Embryonic facial prominence (tissue), 1 donor: ENCODE measurements at regions not wholly inside any gene's neighbourhood (a gene's known extent, or its start where the extent isn't known, plus 50 kb on each side); places are given as distances from the start of the nearest gene placed in this dataset.

ENCODE experiments used
- DNase-seq: peaks from one replicate; pipeline ENCODE4 v3.0.0-alpha.2; 2016; ENCODE audit errors: extremely low spot score

DNA sequence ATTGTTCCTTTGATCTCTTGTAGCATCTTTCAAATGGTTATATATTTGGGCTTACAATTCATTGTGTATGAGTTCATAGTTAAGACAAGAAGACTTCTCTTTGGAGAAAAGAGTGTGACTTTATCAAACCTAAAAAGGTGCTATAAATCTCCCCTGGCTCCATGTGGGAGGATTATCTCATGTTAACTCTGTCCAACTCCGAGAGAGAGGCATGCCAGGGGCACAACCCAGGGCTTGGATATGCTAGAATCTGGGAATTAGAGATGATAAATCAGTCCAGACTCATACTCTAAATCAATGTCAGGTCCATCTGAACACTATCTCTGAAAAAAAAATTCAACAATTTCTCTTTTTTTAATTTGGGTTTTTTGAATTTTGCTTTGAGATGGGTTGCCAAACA lies 462.8 kb downstream of the TUSC7 start:
- no peak for DNase-seq

DNA sequence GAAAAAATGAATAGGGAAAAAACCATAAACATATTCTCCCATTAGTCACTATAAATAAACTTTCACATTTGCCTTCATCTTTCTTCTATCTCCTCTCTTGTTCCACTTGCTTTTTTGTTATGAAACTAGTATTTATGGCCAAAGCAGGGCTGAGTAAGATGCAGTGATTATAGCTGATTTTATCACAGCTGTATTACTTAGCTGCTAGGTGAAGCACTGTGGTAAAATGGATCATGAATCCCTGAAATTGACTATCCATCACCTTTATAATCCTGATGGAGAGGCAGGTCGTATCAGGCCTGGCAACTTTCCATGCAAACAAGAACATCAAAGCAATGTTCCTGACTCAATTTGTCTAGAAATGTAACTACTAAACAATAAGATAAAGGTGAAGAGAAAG lies 471.6 kb downstream of the TUSC7 start:
- no peak for DNase-seq

DNA sequence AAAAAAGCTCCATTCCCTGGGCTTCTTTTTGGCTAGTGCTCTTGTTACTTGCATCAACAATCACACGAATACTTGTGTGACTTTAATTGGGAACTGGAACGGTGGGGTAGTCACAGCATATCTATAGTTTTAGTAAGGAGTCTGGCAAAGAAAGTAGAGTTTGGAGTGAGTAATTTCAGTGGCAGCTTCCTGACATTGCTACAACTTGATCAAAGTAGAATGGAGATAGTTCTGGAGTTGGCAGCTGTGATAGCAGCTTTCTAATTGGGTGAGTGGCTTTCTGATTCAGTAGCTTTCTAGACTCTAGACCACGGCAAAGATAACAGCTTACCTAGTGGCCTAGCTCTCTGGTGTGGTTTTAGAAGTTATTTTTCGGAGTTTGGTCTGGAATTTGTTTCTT lies 475.0 kb downstream of the TUSC7 start:
- no peak for DNase-seq

DNA sequence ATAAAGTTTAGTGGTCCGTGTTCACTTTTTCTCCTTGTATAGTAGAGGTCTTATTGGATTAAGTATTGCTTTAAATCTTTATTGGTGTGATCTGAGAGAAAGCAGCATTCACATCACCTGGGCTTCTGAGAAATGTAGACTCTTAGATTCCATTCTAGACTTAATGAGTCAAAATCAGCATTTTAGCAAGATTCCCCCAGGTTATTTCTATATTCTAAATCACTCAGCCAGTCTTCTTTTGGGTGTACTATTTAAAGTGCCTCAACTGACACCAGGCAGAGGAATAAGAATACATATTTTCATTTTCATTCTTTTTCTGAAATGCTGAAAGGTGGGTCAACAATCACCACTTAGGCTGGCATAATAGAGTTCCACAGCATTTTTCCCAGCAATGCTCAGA lies 481.7 kb downstream of the TUSC7 start:
- no peak for DNase-seq

DNA sequence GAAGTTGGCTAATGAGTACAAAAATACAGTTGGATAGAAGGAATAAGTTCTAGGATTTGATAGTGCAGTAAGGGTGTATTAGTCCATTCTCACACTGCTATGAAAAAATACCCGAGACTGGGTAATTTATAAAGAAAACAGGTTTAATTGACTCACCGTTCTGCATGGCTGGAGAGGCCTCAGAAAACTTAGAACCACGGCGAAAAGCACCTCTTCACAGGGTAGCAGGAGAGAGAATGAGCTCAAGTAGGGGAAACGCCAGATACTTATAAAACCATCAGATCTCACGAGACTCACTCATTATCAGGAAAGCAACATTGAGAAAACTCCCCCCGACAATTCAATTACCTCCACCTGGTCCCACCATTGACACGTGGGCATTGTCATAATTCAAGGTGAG lies 483.3 kb downstream of the TUSC7 start:
- no peak for DNase-seq

DNA sequence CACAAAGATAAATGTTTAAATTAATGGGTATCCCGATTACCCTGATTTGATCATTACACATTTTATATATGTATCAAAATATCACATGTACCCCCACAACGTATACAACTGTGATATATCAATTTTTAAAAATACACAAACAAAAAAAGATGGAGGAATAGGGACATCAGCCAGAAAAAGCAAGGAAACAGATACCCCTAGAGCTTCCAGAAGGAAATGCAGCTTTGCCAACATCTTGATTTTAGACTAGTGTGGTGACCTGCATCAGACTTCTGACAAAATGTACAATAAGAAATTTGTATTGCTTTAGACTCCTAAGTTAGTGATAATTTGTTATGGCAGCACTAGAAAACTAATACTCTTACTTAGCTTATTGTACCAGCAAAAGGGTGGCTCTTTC lies 483.8 kb downstream of the TUSC7 start:
- no peak for DNase-seq

DNA sequence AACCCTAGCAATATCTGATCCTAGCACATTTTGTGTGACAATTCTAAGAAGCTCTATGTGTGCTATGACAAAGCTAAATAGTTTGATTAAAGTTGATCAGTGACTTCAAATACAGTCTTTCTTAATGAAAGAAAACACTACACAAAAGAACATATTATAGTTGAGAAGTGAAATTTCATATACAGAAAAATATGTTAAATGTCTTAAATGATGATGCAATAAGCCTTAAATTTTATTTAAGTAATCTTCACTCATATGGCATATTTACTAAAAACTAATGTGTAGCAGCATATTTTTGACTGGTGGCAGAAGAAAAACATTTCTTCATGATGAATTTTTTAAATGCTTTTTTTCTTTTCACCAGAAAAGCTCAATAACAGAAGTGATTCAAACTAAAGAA lies 485.5 kb downstream of the TUSC7 start:
- DNase-seq = no peak

DNA sequence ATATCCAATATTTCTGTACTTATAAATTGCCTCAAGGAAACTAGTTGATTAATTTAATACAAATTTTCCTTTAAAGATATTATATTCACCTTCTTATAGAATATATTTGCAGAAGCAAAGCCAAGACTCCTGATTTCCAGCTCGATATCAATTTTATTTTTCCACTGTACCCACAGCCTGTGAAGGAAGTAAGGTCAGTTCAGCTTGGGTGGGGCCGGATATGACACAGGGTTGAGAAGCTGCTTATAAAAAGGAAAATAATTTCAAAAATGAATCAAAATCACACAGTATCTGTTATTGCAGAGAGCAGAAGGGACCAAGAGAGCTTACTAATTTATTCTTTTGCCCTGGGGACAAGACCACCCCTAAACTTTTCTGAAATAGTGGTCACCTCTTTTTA lies 491.4 kb downstream of the TUSC7 start:
- no peak for DNase-seq

DNA sequence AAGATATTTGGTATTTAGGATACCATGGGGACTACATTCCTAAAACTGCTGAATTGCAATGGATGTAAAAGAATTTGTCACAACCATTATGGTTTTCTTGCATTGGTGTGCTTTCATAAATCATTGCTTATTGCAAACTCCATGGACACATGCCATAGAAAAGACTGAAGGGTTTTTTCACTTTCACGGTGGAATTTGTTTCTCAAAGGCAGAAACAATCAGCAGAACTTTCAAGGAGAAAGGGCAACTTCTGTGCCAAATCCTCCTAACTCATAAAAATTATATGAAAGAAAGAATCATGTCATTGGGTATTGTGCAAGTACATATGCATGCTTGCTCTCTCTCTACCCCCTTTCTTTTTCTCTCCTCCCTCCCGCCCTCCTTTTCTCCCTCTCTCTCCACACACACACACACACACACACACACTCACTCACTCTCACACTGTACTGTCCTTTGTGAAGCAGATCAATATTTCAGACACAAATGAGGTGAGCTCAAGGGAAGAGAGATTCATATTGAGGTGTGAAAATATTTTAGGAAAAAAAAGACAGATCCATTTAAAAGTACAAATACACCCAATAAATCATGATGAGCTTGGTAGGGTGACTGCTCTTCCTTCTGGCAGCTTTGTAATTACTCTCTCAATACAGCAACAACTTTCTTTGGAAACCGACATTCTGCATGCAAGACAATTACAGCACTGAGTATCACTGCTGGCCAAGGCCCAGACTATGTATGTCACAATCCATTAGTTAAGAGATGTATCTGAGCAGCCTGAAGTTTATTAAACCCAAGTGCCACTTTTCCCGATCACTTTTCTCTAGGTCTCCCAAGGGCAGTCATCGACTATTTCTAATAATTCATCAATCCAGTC lies 492.6 kb downstream of the TUSC7 start:
- DNase-seq = no peak

DNA sequence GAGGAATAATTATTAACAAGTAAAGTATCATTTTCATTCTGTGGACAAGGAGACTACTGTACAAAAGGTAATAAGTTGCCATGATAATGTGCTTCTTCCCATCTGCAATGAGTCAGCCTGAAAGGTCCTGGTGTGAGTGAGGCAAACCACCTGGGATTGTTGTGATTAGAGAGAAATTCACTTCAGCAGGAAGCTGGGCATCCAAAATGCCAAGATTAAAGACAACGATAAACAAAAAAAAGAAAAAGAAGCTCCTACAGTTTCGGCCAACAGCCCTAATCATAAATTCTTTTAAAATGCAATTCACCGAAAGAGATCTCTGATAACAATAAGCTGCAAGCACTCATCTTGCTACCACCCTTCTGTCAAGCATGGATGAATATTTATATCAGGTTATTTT lies 507.8 kb downstream of the TUSC7 start:
- no peak for DNase-seq

DNA sequence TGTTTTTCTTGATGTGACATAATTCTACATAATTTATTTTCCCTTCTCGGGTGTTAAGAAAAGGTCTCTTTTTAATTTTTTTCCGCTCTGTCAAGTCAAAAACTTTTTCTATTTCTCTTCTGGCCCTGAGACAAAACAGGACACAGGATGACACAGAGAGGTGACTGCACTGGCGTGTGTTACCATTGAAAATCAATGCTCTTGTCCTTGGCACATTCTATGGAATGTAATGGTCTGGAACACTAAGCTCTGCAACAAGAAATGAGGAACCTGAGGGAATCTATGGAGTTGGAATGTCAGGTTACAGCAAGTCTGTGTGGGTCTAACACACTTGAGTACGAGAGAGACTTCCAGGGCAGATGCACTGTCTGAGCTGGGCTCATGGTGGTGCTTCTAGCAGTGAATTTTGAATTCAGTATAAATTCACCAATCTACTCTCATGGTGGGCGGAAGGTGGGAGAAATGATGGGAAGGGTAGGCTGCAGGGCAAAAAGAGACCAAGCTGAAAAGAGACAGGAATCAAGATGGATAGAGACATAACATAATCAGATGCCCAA lies 508.3 kb downstream of the TUSC7 start:
- no peak for DNase-seq

DNA sequence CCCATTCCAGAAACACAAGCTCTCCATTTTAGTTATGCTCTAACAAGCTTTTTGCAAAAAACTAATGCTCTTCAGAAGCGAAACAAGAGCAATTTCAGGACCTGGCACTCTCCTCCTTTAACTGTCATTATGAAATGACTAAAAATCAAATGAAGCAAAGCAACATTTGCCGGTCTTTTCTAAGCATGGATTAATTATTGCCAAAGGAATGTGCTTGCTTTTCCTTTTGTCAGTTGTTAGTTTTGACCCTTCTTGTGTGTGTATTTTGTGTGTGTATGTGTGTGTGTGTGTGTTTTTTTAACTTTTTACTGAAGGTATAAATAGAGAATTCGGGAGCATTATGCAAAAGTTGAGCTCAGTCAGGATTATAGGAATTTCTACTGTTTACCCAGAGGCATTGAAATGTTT lies 509.1 kb downstream of the TUSC7 start:
- no peak for DNase-seq

DNA sequence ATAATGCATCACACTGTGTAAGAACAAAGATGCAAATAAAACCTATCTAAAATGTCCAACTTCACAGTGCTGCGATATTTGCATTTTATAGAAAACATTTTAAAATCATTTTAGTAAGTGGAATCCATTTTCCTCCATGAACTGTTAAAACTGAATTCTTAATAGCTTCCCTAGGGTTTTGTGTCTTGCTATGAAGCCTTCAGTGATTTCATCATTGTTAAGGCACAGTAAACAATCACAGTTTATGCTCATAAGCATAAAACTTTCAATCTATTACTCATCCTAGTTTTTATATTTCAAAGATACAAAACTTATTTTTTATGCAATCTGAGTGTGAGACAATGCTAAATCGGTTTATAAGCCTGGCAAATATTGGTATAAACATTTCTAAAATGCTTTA lies 509.7 kb downstream of the TUSC7 start:
- no peak for DNase-seq

DNA sequence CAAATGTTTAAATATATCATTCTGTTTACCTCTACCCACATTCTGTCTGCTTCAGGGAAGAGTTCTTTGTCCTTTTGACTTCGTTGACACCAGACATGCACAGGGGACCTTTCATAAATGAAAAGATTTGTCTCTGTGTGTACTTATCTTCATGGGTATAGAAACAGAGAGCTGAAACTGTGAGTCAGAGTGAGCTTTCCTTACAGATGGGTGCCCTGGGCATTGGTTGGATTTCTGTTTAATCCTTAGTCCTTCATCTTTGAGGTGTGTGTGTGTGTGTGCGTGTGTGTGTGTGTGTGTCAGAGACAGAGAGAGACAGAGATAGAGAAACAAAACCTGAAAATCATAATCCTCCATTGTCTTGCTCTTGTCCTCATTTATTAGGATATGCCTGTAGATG lies 517.4 kb downstream of the TUSC7 start:
- DNase-seq = no peak

DNA sequence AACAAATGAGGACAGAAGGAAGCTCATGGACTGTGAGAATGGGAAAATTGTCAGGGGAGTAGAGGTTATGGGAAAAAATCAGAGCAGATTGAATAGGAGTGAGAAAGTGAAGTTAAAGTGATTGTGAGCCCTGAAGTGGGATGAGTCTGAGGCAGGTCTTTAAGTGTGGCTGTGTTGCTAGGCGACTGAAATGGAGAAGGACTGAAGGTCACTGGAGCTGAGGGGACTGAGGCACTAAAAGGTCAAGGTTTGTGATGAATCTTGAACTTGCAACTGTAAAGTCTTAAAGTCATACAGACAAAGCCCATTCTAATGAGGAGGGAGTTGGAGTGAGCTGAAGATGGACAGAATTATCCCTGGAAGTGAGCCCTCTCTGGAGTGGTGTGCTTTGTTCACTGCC lies 518.9 kb downstream of the TUSC7 start:
- no peak for DNase-seq

DNA sequence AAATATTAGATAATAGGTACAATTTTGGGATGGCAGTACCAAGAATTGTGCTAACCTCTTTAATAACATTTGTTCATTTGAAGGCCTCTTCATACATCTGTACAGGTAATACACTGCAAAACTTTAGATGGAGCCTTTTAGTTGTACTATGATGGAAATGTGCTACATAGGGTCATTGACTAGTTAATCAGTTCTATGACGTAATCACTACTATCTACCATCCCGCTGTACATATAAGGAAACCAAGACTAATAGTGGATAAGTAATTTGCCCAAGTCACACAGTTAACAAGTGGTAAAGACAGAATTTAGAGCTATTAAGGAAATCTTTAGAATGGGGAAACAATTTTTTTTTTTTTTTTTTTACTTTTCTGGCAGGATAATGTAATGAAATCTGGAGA lies 521.3 kb downstream of the TUSC7 start:
- no peak for DNase-seq

DNA sequence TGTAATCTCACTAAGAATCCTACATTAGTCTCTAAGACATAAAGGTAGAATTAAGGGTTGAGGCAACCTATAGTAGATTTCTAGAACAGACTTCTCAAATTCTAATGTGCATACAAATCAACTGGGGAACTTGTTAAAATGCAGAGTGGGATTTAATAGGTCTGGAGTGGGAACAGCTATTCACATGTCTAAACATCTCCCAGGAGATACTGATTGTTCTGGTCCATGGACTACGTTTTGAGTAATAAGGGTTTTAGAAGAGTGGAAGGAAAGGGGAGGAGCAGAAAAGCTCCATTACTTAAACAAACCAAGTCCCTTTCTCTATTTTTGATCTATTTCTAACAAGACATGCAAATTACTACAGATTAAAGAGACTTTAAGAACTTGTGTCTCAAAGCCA lies 524.8 kb downstream of the TUSC7 start:
- DNase-seq = no peak

DNA sequence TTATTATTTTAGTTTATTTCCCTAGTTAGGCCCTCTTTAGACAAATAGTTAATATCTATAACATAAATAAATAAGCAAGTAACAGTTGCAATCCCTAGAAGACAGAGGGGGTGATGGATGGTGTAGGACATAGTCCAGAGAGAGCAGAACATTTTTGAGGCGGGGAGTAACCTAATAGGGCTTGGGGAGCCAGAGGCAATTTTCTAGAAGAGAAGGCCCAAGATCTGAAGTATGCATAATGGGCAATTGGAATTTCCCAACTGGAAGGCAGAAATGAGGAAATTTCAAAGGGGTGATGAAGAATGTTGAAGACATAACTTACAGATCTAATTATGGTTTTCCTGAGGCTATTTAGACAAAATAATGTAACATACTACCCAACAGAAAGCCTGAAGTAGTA lies 525.7 kb downstream of the TUSC7 start:
- DNase-seq = no peak

DNA sequence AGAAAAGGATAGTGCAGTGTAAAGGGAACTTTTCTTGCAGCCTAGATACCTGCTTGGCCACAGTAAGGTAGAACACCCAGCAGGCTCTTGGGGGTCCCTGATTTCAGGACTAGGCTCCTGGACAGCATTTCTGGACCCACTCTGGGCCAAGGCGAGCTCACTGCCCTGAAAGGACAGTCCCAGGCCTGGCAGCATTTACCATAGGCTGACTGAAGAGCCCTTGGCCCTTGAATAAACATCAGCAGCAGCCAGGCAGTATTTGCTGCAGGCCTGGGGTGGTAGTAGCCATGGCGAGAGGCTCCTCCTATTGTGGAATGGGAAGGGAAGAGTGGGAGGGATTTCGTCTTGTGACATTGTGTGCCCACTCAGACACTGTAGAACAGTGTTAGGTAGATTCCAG lies 529.2 kb downstream of the TUSC7 start:
- no peak for DNase-seq

DNA sequence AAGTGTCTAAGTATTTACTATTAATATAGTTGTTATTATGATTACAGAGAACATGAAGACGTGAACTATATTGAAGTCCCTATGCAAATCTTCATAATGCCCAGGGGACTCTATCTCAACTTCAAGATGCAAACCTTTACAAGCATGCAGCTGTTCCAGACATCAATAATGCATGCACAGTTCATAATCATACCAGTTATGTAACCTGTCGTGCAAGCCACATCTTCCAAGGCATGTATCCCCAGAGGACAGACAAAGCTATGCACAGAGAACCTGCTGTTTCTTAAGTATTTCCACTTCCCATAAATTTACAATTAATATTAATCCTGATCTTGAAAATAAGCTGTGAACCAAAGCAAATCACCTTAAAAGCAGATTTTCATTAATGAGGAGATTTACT lies 534.1 kb downstream of the TUSC7 start:
- DNase-seq = no peak

DNA sequence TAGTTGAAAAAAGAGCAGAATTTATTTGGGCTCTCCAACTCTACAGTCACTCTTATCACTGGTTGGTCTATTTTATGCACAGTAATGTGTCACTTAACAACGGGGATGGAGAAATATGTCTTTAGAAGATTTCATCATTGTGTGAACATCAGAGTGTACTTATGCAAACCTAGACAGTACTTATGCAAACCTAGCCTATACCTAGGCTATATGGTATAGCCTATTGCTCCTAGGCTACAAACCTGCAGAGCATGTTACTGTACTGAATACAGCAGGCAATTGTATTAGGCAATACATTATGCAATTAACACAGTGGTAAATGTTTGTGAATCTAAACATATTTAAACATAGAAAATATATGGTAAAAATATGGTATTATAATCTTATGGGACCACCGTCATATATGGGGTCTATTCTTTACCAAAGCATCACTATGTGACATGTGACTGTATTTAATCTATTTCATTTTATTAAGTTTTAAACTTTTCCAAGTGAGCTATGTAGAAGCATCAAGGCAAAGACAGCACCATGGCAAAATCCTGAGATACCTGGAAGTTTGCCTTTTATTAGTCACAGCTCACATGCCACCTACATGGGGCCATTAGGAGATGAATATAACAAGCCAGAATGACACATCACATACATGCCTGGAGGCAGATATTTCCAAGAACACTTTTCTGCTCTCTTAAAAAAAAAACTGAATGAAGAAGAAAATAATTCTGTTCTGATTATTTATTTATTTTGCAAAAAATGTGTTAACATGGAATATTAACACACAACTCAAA lies 537.4 kb downstream of the TUSC7 start:
- DNase-seq = no peak

DNA sequence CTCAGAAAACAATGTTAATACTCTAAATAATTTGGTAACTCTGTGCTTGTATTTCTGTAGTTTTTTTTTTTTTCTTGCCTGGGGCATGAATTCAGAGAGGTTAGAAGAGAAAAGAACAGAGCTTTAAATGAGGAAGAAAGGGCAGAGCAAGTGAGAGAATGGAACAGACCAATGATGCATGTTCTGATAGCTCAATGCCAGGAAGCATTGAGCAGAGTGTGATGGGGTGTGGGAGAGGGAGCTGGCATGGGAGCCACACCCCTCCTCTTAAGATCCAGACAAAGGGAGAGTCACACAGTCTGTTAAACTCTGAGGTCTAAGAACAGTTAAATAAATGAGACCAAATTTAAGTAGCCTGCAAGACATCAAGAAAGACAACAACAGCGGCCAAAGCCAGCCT lies 538.6 kb downstream of the TUSC7 start:
- no peak for DNase-seq

DNA sequence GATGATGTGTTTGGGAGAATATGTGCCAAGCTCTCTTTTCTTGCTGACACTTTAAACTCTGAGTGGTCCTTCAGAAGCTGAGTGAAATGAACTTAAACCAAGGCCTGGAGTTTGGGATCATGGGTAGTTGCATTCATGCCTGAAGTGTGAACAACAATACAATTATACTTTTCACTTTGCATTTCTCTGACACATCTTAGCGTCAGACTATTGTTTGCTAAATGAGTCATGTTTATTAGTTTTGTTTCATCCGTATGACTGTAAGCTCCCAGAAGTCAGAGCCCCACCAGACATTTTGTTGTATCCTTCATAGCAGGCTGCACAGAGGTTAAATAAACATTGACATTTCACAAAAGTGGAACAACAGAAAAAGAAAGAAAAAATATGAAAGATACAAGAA lies 542.6 kb downstream of the TUSC7 start:
- no peak for DNase-seq
